Omental fat pad (tissue), 3 donors: ENCODE measurements at regions not wholly inside any gene's neighbourhood (a gene's known extent, or its start where the extent isn't known, plus 50 kb on each side); places are given as distances from the start of the nearest gene placed in this dataset.

Experiments used
- ATAC-seq: fragments of 150-250 bp; one replicate; pipeline ENCODE4 v1.9.1; 2016; ENCODE audit warnings: mild to moderate bottlenecking, moderate library complexity; ENCODE audit not compliant: low FRiP score
- DNase-seq: peaks from one replicate; pipeline ENCODE4 v3.0.0-alpha.2; 2019; ENCODE audit warnings: low spot score
- CTCF ChIP-seq, 3 donors: fragments of 450-650 bp; IDR thresholded peaks; one replicate each; pipeline ENCODE4 v1.5.1; 2016 to 2017; ENCODE audit warnings: antibody characterized with exemption in 3 of 3, mild to moderate bottlenecking in 3 of 3, moderate library complexity in 2 of 3

GRCh38 chr12:127290251-127290650 lies 976.7 kb upstream of the TMEM132C start:
- TF ChIP-seq CTCF (IDR thresholded peaks at IDR 0.05): no peak
- ATAC-seq (no peak), DNase-seq (no peak)

GRCh38 chr12:127292736-127293135 lies 974.2 kb upstream of the TMEM132C start:
- ATAC-seq (no peak), DNase-seq (no peak)
- TF ChIP-seq CTCF (IDR thresholded peaks at IDR 0.05): no peak

- TF ChIP-seq CTCF (IDR thresholded peaks at IDR 0.05): no peak
- DNase-seq: no peak
Measured at GRCh38 chr12:127293507-127294310, 973.3 kb upstream of the TMEM132C start.

GRCh38 chr12:127294651-127295210 lies 972.2 kb upstream of the TMEM132C start:
- ATAC-seq (no peak), DNase-seq (no peak)
- TF ChIP-seq CTCF (IDR thresholded peaks at IDR 0.05): no peak

More at GRCh38 chr12:127293507-127294310, 973.3 kb upstream of the TMEM132C start:
- no peak for ATAC-seq

GRCh38 chr12:127295630-127296029 lies 971.3 kb upstream of the TMEM132C start:
- DNase-seq: no peak
- no peak for ATAC-seq
- no peak for TF ChIP-seq CTCF (IDR thresholded peaks at IDR 0.05)

GRCh38 chr12:127296591-127296990 lies 970.4 kb upstream of the TMEM132C start:
- no peak for TF ChIP-seq CTCF (IDR thresholded peaks at IDR 0.05)
- ATAC-seq (no peak), DNase-seq (no peak)

- DNase-seq (no peak), ATAC-seq (no peak)
- TF ChIP-seq CTCF (IDR thresholded peaks at IDR 0.05): no peak
Measured at GRCh38 chr12:127297327-127297726, 969.6 kb upstream of the TMEM132C start.
